ENCODE measurements at regions not wholly inside any gene's neighbourhood (a gene's known extent, or its start where the extent isn't known, plus 50 kb on each side); places are given as distances from the start of the nearest gene placed in this dataset.

GRCh38 chr14:27222671-27223070, 624.8 kb upstream of the NOVA1 start:
- no peak overlapping the region for H3K27ac Mint-ChIP-seq
- H3K27me3 Mint-ChIP-seq (ENCODE audit: low read depth), result no peaks in the 10 kb centered on the region
- intact Hi-C loops (cut with micrococcal nuclease), result no loop called here
- no peaks in the 10 kb centered on the region for H3K36me3 Mint-ChIP-seq (ENCODE audit: low read depth)
- H3K4me1 Mint-ChIP-seq (ENCODE audit: low read depth), result no peaks in the 10 kb centered on the region
- DNase-seq (ENCODE audit: low spot score), result no peak
- H3K9me3 Mint-ChIP-seq, result peaks cover 72% of the 10 kb centered on the region
- no peak overlapping the region for H3K4me3 Mint-ChIP-seq (ENCODE audit: low read depth)

- no peaks in the 10 kb centered on the region for H3K36me3 Mint-ChIP-seq (ENCODE audit: low read depth)
- DNase-seq (ENCODE audit: low spot score), result no peak
- no peaks in the 10 kb centered on the region for H3K27me3 Mint-ChIP-seq (ENCODE audit: low read depth)
- H3K9me3 Mint-ChIP-seq, result peaks cover 71% of the 10 kb centered on the region
- no peak overlapping the region for H3K4me3 Mint-ChIP-seq (ENCODE audit: low read depth)
- H3K4me1 Mint-ChIP-seq (ENCODE audit: low read depth), result no peaks in the 10 kb centered on the region
- no peak overlapping the region for H3K27ac Mint-ChIP-seq
- intact Hi-C loops (cut with micrococcal nuclease), result no loop called here
Observed at GRCh38 chr14:27223906-27224305, 626.1 kb upstream of the NOVA1 start.

GRCh38 chr14:27228053-27228452, 630.2 kb upstream of the NOVA1 start:
- Mint-ChIP-seq H3K27ac (no peak overlapping the region), H3K9me3 (peaks cover 55% of the 10 kb centered on the region), H3K36me3 (ENCODE audit: low read depth) (no peaks in the 10 kb centered on the region), H3K4me1 (ENCODE audit: low read depth) (no peaks in the 10 kb centered on the region), H3K4me3 (ENCODE audit: low read depth) (no peak overlapping the region), H3K27me3 (ENCODE audit: low read depth) (no peaks in the 10 kb centered on the region)
- intact Hi-C loops (cut with micrococcal nuclease), result no loop called here
- DNase-seq (ENCODE audit: low spot score), result no peak

DNA sequence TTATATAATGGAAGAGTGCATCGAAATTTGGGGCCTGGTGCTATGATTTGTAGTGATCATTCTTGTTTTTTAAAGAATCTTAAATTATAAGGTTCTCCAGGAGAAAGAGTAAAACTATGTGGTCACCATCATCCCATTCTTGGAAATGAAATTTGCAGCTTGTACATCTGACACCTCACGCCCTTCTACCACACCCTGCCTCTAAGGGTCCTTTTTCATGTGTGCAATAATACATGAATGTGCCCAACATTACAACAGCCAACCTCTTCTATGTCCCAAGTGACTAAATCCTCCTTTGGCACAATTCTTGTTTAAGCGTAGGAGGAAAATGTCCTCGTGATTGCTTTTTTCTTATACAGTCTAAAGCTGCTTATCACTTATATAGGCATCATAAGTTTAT, 636.5 kb upstream of the NOVA1 start:
- intact Hi-C loops (cut with micrococcal nuclease), result no loop called here
- Mint-ChIP-seq H3K27me3 (ENCODE audit: low read depth) (no peaks in the 10 kb centered on the region), H3K4me3 (ENCODE audit: low read depth) (no peak overlapping the region), H3K9me3 (peaks cover 54% of the 10 kb centered on the region), H3K27ac (no peak overlapping the region), H3K4me1 (ENCODE audit: low read depth) (no peaks in the 10 kb centered on the region), H3K36me3 (ENCODE audit: low read depth) (no peaks in the 10 kb centered on the region)
- DNase-seq (ENCODE audit: low spot score), result no peak

DNA sequence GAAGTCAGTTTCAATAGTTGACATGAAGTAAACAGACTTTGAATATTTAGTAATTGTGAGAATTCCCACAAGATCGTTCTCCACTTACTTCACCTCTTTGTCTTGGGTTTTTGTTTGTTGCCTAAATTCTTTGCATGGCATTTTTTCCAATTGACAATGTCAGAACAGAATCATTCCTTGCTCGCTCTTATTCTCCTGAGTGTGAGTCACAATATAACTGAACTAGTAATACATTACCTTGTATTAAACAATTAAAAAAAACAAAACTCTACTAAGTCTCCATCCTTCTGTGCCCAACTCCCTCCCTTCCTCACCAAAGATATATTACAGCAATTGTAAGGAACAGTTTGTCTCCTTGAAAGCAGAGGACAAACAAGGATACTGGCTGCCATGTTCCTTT, 638.8 kb upstream of the NOVA1 start:
- Mint-ChIP-seq H3K4me3 (ENCODE audit: low read depth) (no peak overlapping the region), H3K9me3 (peaks cover 50% of the 10 kb centered on the region), H3K27ac (no peak overlapping the region), H3K27me3 (ENCODE audit: low read depth) (no peaks in the 10 kb centered on the region), H3K4me1 (ENCODE audit: low read depth) (no peaks in the 10 kb centered on the region), H3K36me3 (ENCODE audit: low read depth) (no peaks in the 10 kb centered on the region)
- DNase-seq (ENCODE audit: low spot score), result no peak
- intact Hi-C loops (cut with micrococcal nuclease), result no loop called here

DNA sequence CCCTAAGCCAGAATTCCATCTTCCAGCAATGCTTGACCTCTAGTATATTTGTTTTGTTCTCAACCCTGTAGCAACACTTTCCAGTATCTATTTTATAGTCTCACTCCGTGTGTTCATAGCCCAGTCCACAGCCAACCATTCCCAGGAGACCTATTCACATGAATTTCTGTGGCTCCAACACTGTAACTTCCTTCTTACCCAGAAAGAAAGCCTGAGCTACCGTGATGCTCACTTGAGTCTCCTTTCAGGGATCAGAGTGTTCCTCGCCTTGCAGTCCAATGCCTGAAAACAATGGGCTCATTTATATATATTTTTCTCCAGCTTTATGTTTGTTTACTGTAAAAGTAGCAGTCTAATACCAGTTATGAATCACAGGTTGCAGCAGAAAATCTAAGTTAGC, 645.0 kb upstream of the NOVA1 start:
- Mint-ChIP-seq H3K27ac (no peak overlapping the region), H3K4me1 (ENCODE audit: low read depth) (no peaks in the 10 kb centered on the region), H3K9me3 (peaks cover 62% of the 10 kb centered on the region), H3K36me3 (ENCODE audit: low read depth) (no peaks in the 10 kb centered on the region), H3K4me3 (ENCODE audit: low read depth) (no peak overlapping the region), H3K27me3 (ENCODE audit: low read depth) (no peaks in the 10 kb centered on the region)
- intact Hi-C loops (cut with micrococcal nuclease), result no loop called here
- DNase-seq (ENCODE audit: low spot score), result no peak

- Mint-ChIP-seq H3K4me1 (ENCODE audit: low read depth) (no peaks in the 10 kb centered on the region), H3K4me3 (ENCODE audit: low read depth) (no peak overlapping the region), H3K9me3 (peaks cover 65% of the 10 kb centered on the region), H3K27ac (no peak overlapping the region), H3K27me3 (ENCODE audit: low read depth) (no peaks in the 10 kb centered on the region), H3K36me3 (ENCODE audit: low read depth) (no peaks in the 10 kb centered on the region)
- no peak for DNase-seq (ENCODE audit: low spot score)
- intact Hi-C loops (cut with micrococcal nuclease), result no loop called here
Observed at GRCh38 chr14:27243365-27243764, 645.5 kb upstream of the NOVA1 start.

GRCh38 chr14:27245947-27246346, 648.1 kb upstream of the NOVA1 start:
- Mint-ChIP-seq H3K4me3 (ENCODE audit: low read depth) (no peak overlapping the region), H3K27ac (no peak overlapping the region), H3K9me3 (peaks cover 75% of the 10 kb centered on the region), H3K4me1 (ENCODE audit: low read depth) (no peaks in the 10 kb centered on the region), H3K36me3 (ENCODE audit: low read depth) (no peaks in the 10 kb centered on the region), H3K27me3 (ENCODE audit: low read depth) (no peaks in the 10 kb centered on the region)
- intact Hi-C loops (cut with micrococcal nuclease), result no loop called here
- no peak for DNase-seq (ENCODE audit: low spot score)

DNA sequence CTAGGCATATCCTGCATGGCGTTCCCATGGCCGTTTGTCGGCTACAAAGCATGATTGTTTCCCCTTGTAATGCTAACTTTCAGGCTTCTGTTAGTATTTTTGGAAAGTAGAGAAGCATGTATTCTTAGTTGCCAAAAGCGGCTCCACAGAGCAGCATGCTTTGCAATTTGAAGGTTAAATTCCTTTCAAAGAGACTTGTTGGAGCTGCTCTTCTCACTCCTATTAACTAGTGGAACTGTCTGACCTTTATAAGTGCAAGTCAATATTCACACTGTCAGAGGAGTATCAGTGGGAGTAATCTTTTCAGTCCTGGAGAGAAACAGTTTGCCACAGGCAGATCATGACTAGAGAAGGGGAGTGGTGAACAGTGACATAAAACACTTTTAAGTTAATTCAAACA, 656.1 kb upstream of the NOVA1 start:
- no peak overlapping the region for H3K4me3 Mint-ChIP-seq (ENCODE audit: low read depth)
- intact Hi-C loops (cut with micrococcal nuclease), result no loop called here
- H3K9me3 Mint-ChIP-seq, result peaks cover 61% of the 10 kb centered on the region
- H3K27ac Mint-ChIP-seq, result no peak overlapping the region
- no peaks in the 10 kb centered on the region for H3K36me3 Mint-ChIP-seq (ENCODE audit: low read depth)
- no peaks in the 10 kb centered on the region for H3K27me3 Mint-ChIP-seq (ENCODE audit: low read depth)
- DNase-seq (ENCODE audit: low spot score), result no peak
- no peaks in the 10 kb centered on the region for H3K4me1 Mint-ChIP-seq (ENCODE audit: low read depth)

- Mint-ChIP-seq H3K27me3 (ENCODE audit: low read depth) (no peaks in the 10 kb centered on the region), H3K9me3 (peaks cover 53% of the 10 kb centered on the region), H3K27ac (no peak overlapping the region), H3K4me3 (ENCODE audit: low read depth) (no peak overlapping the region), H3K36me3 (ENCODE audit: low read depth) (no peaks in the 10 kb centered on the region), H3K4me1 (ENCODE audit: low read depth) (no peaks in the 10 kb centered on the region)
- intact Hi-C loops (cut with micrococcal nuclease), result no loop called here
- DNase-seq (ENCODE audit: low spot score), result no peak
Observed at GRCh38 chr14:27256805-27257204, 659.0 kb upstream of the NOVA1 start.

DNA sequence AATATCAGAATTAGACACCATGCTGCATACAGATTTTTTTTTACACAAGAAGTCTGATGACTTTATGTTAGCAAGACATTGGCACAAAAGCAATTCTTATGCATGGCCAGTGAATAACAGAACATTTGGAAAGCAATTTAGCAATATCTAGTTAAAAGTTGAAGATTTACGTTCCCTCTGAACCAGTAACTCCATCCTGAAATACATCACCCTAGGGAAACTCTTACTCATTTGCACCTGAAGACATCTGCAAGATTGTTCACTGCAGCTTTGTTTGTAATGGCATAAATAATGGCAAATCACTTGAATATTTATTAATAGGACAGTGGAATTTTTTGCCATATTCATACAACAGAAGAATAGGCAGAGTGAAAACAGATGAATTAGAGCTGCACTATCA, 670.0 kb upstream of the NOVA1 start:
- intact Hi-C loops (cut with micrococcal nuclease), result no loop called here
- Mint-ChIP-seq H3K9me3 (peaks cover 47% of the 10 kb centered on the region), H3K4me1 (ENCODE audit: low read depth) (no peaks in the 10 kb centered on the region), H3K36me3 (ENCODE audit: low read depth) (no peaks in the 10 kb centered on the region), H3K4me3 (ENCODE audit: low read depth) (no peak overlapping the region), H3K27me3 (ENCODE audit: low read depth) (no peaks in the 10 kb centered on the region), H3K27ac (no peak overlapping the region)
- DNase-seq (ENCODE audit: low spot score), result no peak

DNA sequence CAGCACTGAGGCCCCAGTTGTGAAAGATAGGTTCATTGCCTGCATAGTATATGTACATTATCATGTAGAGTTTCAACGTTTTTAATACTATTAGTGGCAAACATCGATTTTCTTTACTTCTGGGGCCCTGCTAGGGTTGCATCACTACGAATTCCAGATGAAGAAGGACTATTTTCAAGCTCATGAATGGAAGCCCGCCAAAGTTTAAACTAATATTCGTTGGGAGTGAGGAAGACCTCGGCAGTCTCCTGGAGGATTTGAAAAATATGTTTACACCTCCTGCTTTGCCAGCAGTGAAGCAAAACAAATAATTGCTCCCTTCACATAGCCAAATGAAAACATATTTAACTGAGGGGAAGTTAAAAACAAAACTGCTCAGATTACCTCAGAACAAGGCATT, 672.9 kb upstream of the NOVA1 start:
- intact Hi-C loops (cut with micrococcal nuclease), result no loop called here
- peaks cover 54% of the 10 kb centered on the region for H3K9me3 Mint-ChIP-seq
- no peaks in the 10 kb centered on the region for H3K27me3 Mint-ChIP-seq (ENCODE audit: low read depth)
- DNase-seq (ENCODE audit: low spot score), result no peak
- H3K27ac Mint-ChIP-seq, result no peak overlapping the region
- no peaks in the 10 kb centered on the region for H3K4me1 Mint-ChIP-seq (ENCODE audit: low read depth)
- no peak overlapping the region for H3K4me3 Mint-ChIP-seq (ENCODE audit: low read depth)
- no peaks in the 10 kb centered on the region for H3K36me3 Mint-ChIP-seq (ENCODE audit: low read depth)

- Mint-ChIP-seq H3K27ac (no peak overlapping the region), H3K4me1 (ENCODE audit: low read depth) (no peaks in the 10 kb centered on the region), H3K9me3 (peaks cover 59% of the 10 kb centered on the region), H3K4me3 (ENCODE audit: low read depth) (no peak overlapping the region), H3K27me3 (ENCODE audit: low read depth) (no peaks in the 10 kb centered on the region), H3K36me3 (ENCODE audit: low read depth) (no peaks in the 10 kb centered on the region)
- DNase-seq (ENCODE audit: low spot score), result no peak
- intact Hi-C loops (cut with micrococcal nuclease), result no loop called here
Observed at GRCh38 chr14:27278341-27278740, 680.5 kb upstream of the NOVA1 start.

GRCh38 chr14:27305441-27305945, 707.7 kb upstream of the NOVA1 start:
- Mint-ChIP-seq H3K27ac (no peak overlapping the region), H3K36me3 (ENCODE audit: low read depth) (no peaks in the 10 kb centered on the region), H3K4me1 (ENCODE audit: low read depth) (no peaks in the 10 kb centered on the region), H3K9me3 (peaks cover 48% of the 10 kb centered on the region), H3K27me3 (ENCODE audit: low read depth) (no peaks in the 10 kb centered on the region), H3K4me3 (ENCODE audit: low read depth) (no peak overlapping the region)
- intact Hi-C loops (cut with micrococcal nuclease), result no loop called here
- no peak for DNase-seq (ENCODE audit: low spot score)
